K562 (cell line): ENCODE measurements at regions not wholly inside any gene's neighbourhood (a gene's known extent, or its start where the extent isn't known, plus 50 kb on each side); places are given as distances from the start of the nearest gene placed in this dataset.

Experiments used
- ATF3 ChIP-seq, 2 experiments: fragments of 450-650 bp in 1 of 2; sonication (generic) in 1 of 2; formaldehyde crosslinking in 1 of 2; IDR thresholded peaks in 1 of 2; conservative IDR thresholded peaks in 1 of 2; 2 replicates each; pipeline versions ENCODE4 v1.6.1 to v1.8.1; 2016 to 2023; ENCODE audit warnings: mild to moderate bottlenecking in 2 of 2, moderate library complexity in 2 of 2, inconsistent platforms in 1 of 2, missing genetic modification reagents in 1 of 2
- BACH1 ChIP-seq: fragments of 200-800 bp; sonication (Bioruptor generic); IDR thresholded peaks from 2 replicates; pipeline ENCODE4 v1.6.1; 2016; ENCODE audit warnings: missing genetic modification characterization, missing compliant biosample characterization
- C11orf30 ChIP-seq: fragments of 450-650 bp; IDR thresholded peaks from 2 replicates; pipeline ENCODE4 v1.6.1; 2016; ENCODE audit warnings: low read depth, mild to moderate bottlenecking
- CEBPB ChIP-seq: fragments of 450-650 bp; IDR thresholded peaks from 2 replicates; pipeline ENCODE4 v1.6.1; 2016; ENCODE audit warnings: missing genetic modification characterization, missing compliant biosample characterization
- DPF2 ChIP-seq: fragments of 450-650 bp; IDR thresholded peaks from 2 replicates; pipeline ENCODE4 v1.6.1; 2016
- FOSL1 ChIP-seq: fragments of 200-800 bp; sonication (Bioruptor generic); conservative IDR thresholded peaks from 2 replicates; pipeline ENCODE4 v1.6.1; 2016; ENCODE audit warnings: missing genetic modification characterization, missing compliant biosample characterization
- JUN ChIP-seq, 2 experiments: sonication (generic) in 1 of 2; formaldehyde crosslinking in 1 of 2; IDR thresholded peaks; 2 replicates each; pipeline versions ENCODE4 v1.6.1 to v1.8.0; 2012 to 2022; ENCODE audit warnings: borderline replicate concordance in 2 of 2, mild to moderate bottlenecking in 2 of 2, improper control_type of control experiment in 1 of 2, low read depth in 1 of 2, low read length in 1 of 2, missing genetic modification reagents in 1 of 2
- TAL1 ChIP-seq: fragments of 450-650 bp; IDR thresholded peaks from 2 replicates; pipeline ENCODE4 v1.6.1; 2016; ENCODE audit warnings: mild to moderate bottlenecking
- TEAD1 ChIP-seq, 2 experiments: fragments of 450-650 bp in 1 of 2; sonication (generic) in 1 of 2; formaldehyde crosslinking; IDR thresholded peaks; 2 replicates each; pipeline versions ENCODE4 v1.4.0 to v1.8.0; 2020 to 2022; ENCODE audit warnings: mild to moderate bottlenecking in 2 of 2, missing genetic modification reagents in 1 of 2
- YY1 ChIP-seq, 3 experiments: IDR thresholded peaks; 2 replicates each; pipeline ENCODE4 v1.6.1; 2011; ENCODE audit warnings: low read length in 2 of 3, mild to moderate bottlenecking in 2 of 3, moderate library complexity in 2 of 3, borderline replicate concordance in 1 of 3, control low read depth in 1 of 3, low read depth in 1 of 3; ENCODE audit not compliant: insufficient read depth in 3 of 3, insufficient replicate concordance in 2 of 3, control insufficient read depth in 1 of 3, insufficient read length in 1 of 3; ENCODE audit errors: extremely low read depth in 1 of 3
- TF ChIP-seq, protein P1 (sequence below): fragments of 450-650 bp; IDR thresholded peaks from 2 replicates; pipeline ENCODE4 v1.6.1; 2016; ENCODE audit warnings: mild to moderate bottlenecking, moderate library complexity

GRCh38 chr3:72008226-72008996 is 223.5 kb upstream of the PROK2 start (continued):
- TF ChIP-seq, protein P1, sequence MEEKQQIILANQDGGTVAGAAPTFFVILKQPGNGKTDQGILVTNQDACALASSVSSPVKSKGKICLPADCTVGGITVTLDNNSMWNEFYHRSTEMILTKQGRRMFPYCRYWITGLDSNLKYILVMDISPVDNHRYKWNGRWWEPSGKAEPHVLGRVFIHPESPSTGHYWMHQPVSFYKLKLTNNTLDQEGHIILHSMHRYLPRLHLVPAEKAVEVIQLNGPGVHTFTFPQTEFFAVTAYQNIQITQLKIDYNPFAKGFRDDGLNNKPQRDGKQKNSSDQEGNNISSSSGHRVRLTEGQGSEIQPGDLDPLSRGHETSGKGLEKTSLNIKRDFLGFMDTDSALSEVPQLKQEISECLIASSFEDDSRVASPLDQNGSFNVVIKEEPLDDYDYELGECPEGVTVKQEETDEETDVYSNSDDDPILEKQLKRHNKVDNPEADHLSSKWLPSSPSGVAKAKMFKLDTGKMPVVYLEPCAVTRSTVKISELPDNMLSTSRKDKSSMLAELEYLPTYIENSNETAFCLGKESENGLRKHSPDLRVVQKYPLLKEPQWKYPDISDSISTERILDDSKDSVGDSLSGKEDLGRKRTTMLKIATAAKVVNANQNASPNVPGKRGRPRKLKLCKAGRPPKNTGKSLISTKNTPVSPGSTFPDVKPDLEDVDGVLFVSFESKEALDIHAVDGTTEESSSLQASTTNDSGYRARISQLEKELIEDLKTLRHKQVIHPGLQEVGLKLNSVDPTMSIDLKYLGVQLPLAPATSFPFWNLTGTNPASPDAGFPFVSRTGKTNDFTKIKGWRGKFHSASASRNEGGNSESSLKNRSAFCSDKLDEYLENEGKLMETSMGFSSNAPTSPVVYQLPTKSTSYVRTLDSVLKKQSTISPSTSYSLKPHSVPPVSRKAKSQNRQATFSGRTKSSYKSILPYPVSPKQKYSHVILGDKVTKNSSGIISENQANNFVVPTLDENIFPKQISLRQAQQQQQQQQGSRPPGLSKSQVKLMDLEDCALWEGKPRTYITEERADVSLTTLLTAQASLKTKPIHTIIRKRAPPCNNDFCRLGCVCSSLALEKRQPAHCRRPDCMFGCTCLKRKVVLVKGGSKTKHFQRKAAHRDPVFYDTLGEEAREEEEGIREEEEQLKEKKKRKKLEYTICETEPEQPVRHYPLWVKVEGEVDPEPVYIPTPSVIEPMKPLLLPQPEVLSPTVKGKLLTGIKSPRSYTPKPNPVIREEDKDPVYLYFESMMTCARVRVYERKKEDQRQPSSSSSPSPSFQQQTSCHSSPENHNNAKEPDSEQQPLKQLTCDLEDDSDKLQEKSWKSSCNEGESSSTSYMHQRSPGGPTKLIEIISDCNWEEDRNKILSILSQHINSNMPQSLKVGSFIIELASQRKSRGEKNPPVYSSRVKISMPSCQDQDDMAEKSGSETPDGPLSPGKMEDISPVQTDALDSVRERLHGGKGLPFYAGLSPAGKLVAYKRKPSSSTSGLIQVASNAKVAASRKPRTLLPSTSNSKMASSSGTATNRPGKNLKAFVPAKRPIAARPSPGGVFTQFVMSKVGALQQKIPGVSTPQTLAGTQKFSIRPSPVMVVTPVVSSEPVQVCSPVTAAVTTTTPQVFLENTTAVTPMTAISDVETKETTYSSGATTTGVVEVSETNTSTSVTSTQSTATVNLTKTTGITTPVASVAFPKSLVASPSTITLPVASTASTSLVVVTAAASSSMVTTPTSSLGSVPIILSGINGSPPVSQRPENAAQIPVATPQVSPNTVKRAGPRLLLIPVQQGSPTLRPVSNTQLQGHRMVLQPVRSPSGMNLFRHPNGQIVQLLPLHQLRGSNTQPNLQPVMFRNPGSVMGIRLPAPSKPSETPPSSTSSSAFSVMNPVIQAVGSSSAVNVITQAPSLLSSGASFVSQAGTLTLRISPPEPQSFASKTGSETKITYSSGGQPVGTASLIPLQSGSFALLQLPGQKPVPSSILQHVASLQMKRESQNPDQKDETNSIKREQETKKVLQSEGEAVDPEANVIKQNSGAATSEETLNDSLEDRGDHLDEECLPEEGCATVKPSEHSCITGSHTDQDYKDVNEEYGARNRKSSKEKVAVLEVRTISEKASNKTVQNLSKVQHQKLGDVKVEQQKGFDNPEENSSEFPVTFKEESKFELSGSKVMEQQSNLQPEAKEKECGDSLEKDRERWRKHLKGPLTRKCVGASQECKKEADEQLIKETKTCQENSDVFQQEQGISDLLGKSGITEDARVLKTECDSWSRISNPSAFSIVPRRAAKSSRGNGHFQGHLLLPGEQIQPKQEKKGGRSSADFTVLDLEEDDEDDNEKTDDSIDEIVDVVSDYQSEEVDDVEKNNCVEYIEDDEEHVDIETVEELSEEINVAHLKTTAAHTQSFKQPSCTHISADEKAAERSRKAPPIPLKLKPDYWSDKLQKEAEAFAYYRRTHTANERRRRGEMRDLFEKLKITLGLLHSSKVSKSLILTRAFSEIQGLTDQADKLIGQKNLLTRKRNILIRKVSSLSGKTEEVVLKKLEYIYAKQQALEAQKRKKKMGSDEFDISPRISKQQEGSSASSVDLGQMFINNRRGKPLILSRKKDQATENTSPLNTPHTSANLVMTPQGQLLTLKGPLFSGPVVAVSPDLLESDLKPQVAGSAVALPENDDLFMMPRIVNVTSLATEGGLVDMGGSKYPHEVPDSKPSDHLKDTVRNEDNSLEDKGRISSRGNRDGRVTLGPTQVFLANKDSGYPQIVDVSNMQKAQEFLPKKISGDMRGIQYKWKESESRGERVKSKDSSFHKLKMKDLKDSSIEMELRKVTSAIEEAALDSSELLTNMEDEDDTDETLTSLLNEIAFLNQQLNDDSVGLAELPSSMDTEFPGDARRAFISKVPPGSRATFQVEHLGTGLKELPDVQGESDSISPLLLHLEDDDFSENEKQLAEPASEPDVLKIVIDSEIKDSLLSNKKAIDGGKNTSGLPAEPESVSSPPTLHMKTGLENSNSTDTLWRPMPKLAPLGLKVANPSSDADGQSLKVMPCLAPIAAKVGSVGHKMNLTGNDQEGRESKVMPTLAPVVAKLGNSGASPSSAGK: peak; percentile 91
- peak; percentile 88 for TF ChIP-seq FOSL1 (tag)
- no peak for TF ChIP-seq TAL1
- TF ChIP-seq C11orf30: peak; percentile 77
- TF ChIP-seq BACH1 (tag): peak; percentile 78
- TF ChIP-seq ATF3 (IDR thresholded peaks at IDR 0.05): peak; percentile 86
- TF ChIP-seq ATF3 (CRISPR knock-in tag; conservative IDR thresholded peaks at IDR 0.05): no peak
- peak in 1 of 2 experiments; percentile 52; a peak in 1 of 4 replicates for TF ChIP-seq TEAD1 (CRISPR knock-in tag; IDR thresholded peaks at IDR 0.05)
- TF ChIP-seq JUN (IDR thresholded peaks at IDR 0.05; ENCODE audit: borderline replicate concordance, low read depth, low read length): peak; percentile 38; the same call in 1 of the 2 replicates
- TF ChIP-seq JUN (CRISPR knock-in tag; IDR thresholded peaks at IDR 0.05; ENCODE audit: borderline replicate concordance): no peak
- TF ChIP-seq DPF2: peak; percentile 36; the same call in 1 of the 2 replicates
- peak; percentile 28; the same call in 1 of the 2 replicates for TF ChIP-seq CEBPB (tag)
- TF ChIP-seq YY1 (IDR thresholded peaks at IDR 0.05; ENCODE audit: borderline replicate concordance in 1 of 3, control insufficient read depth in 1 of 3, extremely low read depth in 1 of 3, insufficient read depth in 3 of 3, insufficient read length in 1 of 3, insufficient replicate concordance in 2 of 3, low read depth in 1 of 3, low read length in 2 of 3): peak in 1 of 3 experiments; percentile 31
